HAP-1 (cell line): ENCODE measurements at regions not wholly inside any gene's neighbourhood (a gene's known extent, or its start where the extent isn't known, plus 50 kb on each side); places are given as distances from the start of the nearest gene placed in this dataset.

Experiments
- DNase-seq, 2 experiments: peaks; one replicate each; pipeline ENCODE4 v3.0.0-alpha.2; 2016 to 2020; ENCODE audit warnings: low spot score in 2 of 2
- H3K27me3 ChIP-seq: fragments of 250-450 bp; sonication (Bioruptor Pico); 2 replicates; pipeline ENCODE4 v1.5.1; 2020; ENCODE audit warnings: low read depth, mild to moderate bottlenecking, moderate library complexity
- H3K36me3 ChIP-seq: fragments of 250-450 bp; sonication (Bioruptor Pico); replicated peaks from 2 replicates; pipeline ENCODE4 v1.5.1; 2020; ENCODE audit warnings: mild to moderate bottlenecking
- H3K4me1 ChIP-seq: fragments of 250-450 bp; sonication (Bioruptor Pico); 2 replicates; pipeline ENCODE4 v1.5.1; 2020; ENCODE audit warnings: mild to moderate bottlenecking
- H3K4me3 ChIP-seq: fragments of 250-450 bp; sonication (Bioruptor Pico); 2 replicates; pipeline ENCODE4 v1.5.1; 2020; ENCODE audit warnings: mild to moderate bottlenecking, moderate library complexity
- H3K9me3 ChIP-seq: fragments of 250-450 bp; sonication (Bioruptor Pico); 2 replicates; pipeline ENCODE4 v1.5.1; 2020; ENCODE audit warnings: mild to moderate bottlenecking, moderate library complexity
- in situ Hi-C: fragments of 300-500 bp; cut with MboI; formaldehyde crosslinking; loops from 3 replicates; pipeline ENCODE4 v1.14.3; 2020; ENCODE audit warnings: low sequenced_read_pairs, inconsistent platforms, mixed read lengths

GRCh38 chr3:10741891-10742671 is 73.9 kb upstream of the SLC6A11 start:
- DNase-seq: no peak
- no peaks in the 10 kb centered on the region for H3K9me3 ChIP-seq
- in situ Hi-C loops: no loop called here
- no peak overlapping the region for H3K4me3 ChIP-seq
- no peaks in the 10 kb centered on the region for H3K4me1 ChIP-seq
- H3K27me3 ChIP-seq: no peaks in the 10 kb centered on the region
- H3K36me3 ChIP-seq: no peaks in the 10 kb centered on the region

DNA sequence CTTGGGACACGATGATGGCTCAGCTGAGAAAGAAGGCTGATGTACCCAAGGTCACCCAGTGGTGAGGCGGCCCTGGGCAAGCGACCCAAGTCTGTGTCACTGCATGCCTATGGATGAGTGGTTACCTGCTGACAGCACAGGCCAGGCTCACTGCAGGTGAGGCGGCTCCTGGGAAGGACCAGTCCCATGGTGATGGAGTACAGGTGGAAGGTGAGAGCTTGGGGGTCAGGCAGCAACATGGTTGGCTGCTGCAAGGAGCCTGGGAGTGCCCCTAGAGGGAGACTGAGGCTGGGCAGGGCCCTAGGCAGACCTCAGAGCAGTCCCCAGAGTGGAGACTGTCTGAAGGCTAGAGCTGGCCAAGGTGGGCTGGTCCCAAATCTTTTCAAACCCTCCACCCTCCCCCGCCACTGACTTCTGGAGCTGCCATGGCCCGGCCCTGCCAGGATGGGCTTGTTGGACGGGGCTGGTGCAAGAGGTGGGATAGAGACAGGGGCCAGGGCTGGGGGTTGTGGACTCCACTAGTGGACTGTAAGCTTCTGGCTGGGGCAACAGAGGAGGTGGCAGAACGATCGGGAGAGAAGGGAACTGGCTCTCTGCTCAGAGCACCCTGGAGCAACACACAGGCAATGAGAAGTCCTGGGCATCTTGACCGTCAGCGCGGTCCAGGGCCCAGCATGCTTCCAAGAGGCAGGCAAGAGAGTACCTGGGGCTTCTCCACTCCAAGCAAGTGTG is 72.5 kb upstream of the SLC6A11 start:
- H3K36me3 ChIP-seq: no peaks in the 10 kb centered on the region
- DNase-seq: no peak
- H3K4me1 ChIP-seq: no peaks in the 10 kb centered on the region
- H3K4me3 ChIP-seq: no peak overlapping the region
- no peaks in the 10 kb centered on the region for H3K27me3 ChIP-seq
- H3K9me3 ChIP-seq: no peaks in the 10 kb centered on the region
- in situ Hi-C loops: no loop called here

DNA sequence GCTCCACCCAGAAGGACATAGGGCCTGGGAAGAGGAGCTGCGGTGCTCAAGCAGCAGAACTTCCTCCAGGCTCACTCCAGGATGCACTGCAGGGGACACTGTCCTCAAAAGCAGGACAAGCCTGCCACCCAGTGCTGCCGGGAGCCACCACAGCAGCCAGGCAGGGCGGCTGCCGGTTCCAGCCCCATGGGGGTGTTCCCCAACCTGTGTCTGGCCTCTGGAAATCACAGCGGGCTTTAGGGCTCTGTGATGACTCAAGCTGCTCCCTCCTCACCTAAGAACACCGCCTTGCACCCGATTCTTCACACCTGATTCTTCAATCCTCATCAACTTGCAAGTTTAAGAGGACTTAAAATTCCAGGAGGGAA is 71.9 kb upstream of the SLC6A11 start:
- H3K9me3 ChIP-seq: no peaks in the 10 kb centered on the region
- no peaks in the 10 kb centered on the region for H3K36me3 ChIP-seq
- peak in 1 of 2 experiments; percentile 16 for DNase-seq
- no peaks in the 10 kb centered on the region for H3K27me3 ChIP-seq
- in situ Hi-C loops: no loop called here
- H3K4me1 ChIP-seq: no peaks in the 10 kb centered on the region
- H3K4me3 ChIP-seq: no peak overlapping the region

GRCh38 chr3:10745392-10745791 is 70.6 kb upstream of the SLC6A11 start:
- H3K9me3 ChIP-seq: no peaks in the 10 kb centered on the region
- in situ Hi-C loops: no loop called here
- no peak overlapping the region for H3K4me3 ChIP-seq
- no peak for DNase-seq
- H3K36me3 ChIP-seq: no peaks in the 10 kb centered on the region
- H3K27me3 ChIP-seq: no peaks in the 10 kb centered on the region
- no peaks in the 10 kb centered on the region for H3K4me1 ChIP-seq

DNA sequence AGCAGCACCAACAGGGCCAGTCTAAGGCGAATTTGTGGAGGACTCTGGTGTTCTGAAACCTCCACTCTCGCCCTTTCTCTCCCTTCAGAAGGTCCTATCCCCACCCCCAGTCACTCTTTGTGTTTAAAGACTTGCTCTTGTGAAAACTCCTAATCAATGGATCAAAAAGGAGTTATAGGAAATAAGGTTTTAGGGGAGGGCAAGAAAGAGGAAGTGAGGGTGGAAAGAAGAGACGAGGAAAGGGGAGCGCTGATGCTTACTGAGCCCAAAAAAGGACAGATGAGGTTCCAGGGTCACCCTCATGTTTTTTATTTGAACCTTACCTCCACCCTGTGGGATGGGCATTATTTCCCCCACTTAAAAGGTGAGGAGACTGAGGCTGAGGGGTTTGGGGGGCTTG is 70.0 kb upstream of the SLC6A11 start:
- Histone ChIP-seq H3K36me3 (no peaks in the 10 kb centered on the region), H3K9me3 (no peaks in the 10 kb centered on the region), H3K4me1 (no peaks in the 10 kb centered on the region), H3K27me3 (no peaks in the 10 kb centered on the region), H3K4me3 (no peak overlapping the region)
- DNase-seq: no peak
- in situ Hi-C loops: no loop called here

DNA sequence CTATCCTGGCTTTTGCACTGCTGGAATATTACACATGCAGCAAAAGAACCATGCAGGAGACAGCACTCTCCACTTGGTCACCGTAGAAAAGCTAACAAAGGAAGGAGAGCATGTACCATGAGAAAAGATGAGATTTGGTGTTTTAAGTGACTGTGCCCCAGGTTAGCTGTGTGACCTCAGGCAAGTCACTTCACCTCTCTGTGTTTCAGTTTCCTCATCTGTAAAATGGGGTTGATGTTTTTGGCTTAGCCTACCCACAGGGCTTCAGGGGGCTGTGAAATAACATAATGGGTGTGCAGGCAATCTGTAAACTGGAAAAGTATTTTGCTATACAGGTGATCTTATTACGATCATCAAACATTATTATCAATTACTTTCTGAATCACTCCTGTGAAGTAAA is 69.3 kb upstream of the SLC6A11 start:
- in situ Hi-C loops: no loop called here
- no peaks in the 10 kb centered on the region for H3K27me3 ChIP-seq

GRCh38 chr3:10747341-10747740 is 68.7 kb upstream of the SLC6A11 start:
- DNase-seq: no peak
- H3K36me3 ChIP-seq: no peaks in the 10 kb centered on the region
- in situ Hi-C loops: no loop called here
- no peaks in the 10 kb centered on the region for H3K9me3 ChIP-seq
- H3K27me3 ChIP-seq: no peaks in the 10 kb centered on the region
- no peak overlapping the region for H3K4me3 ChIP-seq
- H3K4me1 ChIP-seq: no peaks in the 10 kb centered on the region

More for the DNA sequence above, 69.3 kb upstream of the SLC6A11 start:
- Histone ChIP-seq H3K4me1 (no peaks in the 10 kb centered on the region), H3K9me3 (no peaks in the 10 kb centered on the region), H3K4me3 (no peak overlapping the region), H3K36me3 (no peaks in the 10 kb centered on the region)
- DNase-seq: no peak

- no peaks in the 10 kb centered on the region for H3K27me3 ChIP-seq
- no peaks in the 10 kb centered on the region for H3K9me3 ChIP-seq
- no peaks in the 10 kb centered on the region for H3K36me3 ChIP-seq
- in situ Hi-C loops: no loop called here
- DNase-seq: no peak
- H3K4me1 ChIP-seq: no peaks in the 10 kb centered on the region
- H3K4me3 ChIP-seq: no peak overlapping the region
Measured at GRCh38 chr3:10748040-10748439, 68.0 kb upstream of the SLC6A11 start.

- Histone ChIP-seq H3K9me3 (no peaks in the 10 kb centered on the region), H3K36me3 (no peaks in the 10 kb centered on the region), H3K27me3 (no peaks in the 10 kb centered on the region), H3K4me3 (no peak overlapping the region), H3K4me1 (no peaks in the 10 kb centered on the region)
- peak; percentile 30 to 74 for DNase-seq
- in situ Hi-C loops: loop anchor here (10.0 kb wide), 1 partner anchor 301 kb away; no protein-coding TSS in a partner anchor
Measured at GRCh38 chr3:10753964-10754363, 62.1 kb upstream of the SLC6A11 start.

GRCh38 chr3:10756546-10756945 is 59.5 kb upstream of the SLC6A11 start:
- in situ Hi-C loops: loop anchor here (10.0 kb wide), 1 partner anchor 298 kb away; no protein-coding TSS in a partner anchor
- no peaks in the 10 kb centered on the region for H3K9me3 ChIP-seq
- H3K36me3 ChIP-seq: no peaks in the 10 kb centered on the region
- H3K27me3 ChIP-seq: no peaks in the 10 kb centered on the region
- H3K4me1 ChIP-seq: no peaks in the 10 kb centered on the region
- DNase-seq: no peak
- no peak overlapping the region for H3K4me3 ChIP-seq

DNA sequence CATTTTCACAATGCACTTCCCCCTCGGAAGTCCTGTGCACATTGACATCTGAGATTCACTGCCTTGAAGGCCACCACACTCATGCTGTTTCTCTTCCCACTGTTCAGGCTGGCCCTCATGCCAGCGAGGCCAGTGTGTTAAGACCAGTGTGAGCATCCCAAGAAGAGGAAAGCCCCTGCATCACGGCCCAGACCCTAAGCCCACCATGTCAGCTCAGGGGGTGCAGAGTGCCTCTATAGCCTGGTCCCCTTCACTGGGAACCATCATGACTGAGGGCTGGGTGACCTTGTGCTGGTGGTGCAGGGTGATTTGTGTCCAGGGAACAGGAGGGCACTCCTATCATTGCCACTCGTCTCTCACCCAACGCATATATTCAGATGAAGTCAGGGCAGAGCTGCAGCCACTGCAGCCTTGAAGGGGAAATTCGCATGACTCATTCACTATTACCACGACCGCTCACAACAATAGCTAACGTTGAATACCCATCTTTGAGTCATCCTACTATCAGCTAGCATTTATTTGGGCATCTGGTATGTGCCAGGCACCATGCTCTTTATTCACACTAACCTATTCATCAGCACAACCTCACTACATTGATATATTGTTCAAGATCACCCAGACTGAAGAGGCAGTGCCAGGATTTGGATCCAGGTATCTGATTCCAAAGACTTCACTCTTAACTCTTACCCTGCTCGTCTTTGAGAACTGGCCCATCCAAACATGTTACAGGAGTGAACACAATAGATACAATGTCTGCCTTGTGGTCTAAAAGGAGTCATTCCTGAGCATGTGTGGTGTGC is 58.8 kb upstream of the SLC6A11 start:
- in situ Hi-C loops: loop anchor here (10.0 kb wide), 1 partner anchor 298 kb away; no protein-coding TSS in a partner anchor
- H3K9me3 ChIP-seq: no peaks in the 10 kb centered on the region
- H3K4me1 ChIP-seq: no peaks in the 10 kb centered on the region
- DNase-seq: no peak
- no peaks in the 10 kb centered on the region for H3K36me3 ChIP-seq
- no peak overlapping the region for H3K4me3 ChIP-seq
- no peaks in the 10 kb centered on the region for H3K27me3 ChIP-seq

DNA sequence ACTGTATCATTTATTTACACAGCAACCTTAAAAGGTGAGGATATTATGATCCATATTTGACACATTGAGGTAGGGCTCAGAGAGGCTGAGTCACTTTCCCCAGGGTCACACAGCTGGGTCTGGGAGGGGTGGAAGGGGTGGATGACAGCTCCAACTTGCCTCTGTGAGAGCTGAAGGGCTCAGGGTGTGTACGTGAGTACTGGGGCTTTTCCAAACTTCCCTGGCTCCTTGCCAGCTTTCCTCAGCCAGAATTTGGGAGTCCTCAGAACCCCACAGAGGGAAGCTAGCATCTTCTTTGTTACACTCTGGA is 58.3 kb upstream of the SLC6A11 start:
- in situ Hi-C loops: loop anchor here (10.0 kb wide), 1 partner anchor 297 kb away; no protein-coding TSS in a partner anchor
- no peaks in the 10 kb centered on the region for H3K27me3 ChIP-seq
- no peak for DNase-seq

GRCh38 chr3:10758304-10759037 is 57.6 kb upstream of the SLC6A11 start:
- no peak overlapping the region for H3K4me3 ChIP-seq
- H3K36me3 ChIP-seq: no peaks in the 10 kb centered on the region
- no peaks in the 10 kb centered on the region for H3K27me3 ChIP-seq
- in situ Hi-C loops: loop anchor here (10.0 kb wide), 1 partner anchor 296 kb away; no protein-coding TSS in a partner anchor
- H3K4me1 ChIP-seq: no peaks in the 10 kb centered on the region
- peak; percentile 54 to 67 for DNase-seq
- no peaks in the 10 kb centered on the region for H3K9me3 ChIP-seq

More for the DNA sequence above, 58.3 kb upstream of the SLC6A11 start:
- Histone ChIP-seq H3K36me3 (no peaks in the 10 kb centered on the region), H3K4me3 (no peak overlapping the region), H3K9me3 (no peaks in the 10 kb centered on the region), H3K4me1 (no peaks in the 10 kb centered on the region)
